HG02623 (cell line): ENCODE measurements at regions not wholly inside any gene's neighbourhood (a gene's known extent, or its start where the extent isn't known, plus 50 kb on each side); places are given as distances from the start of the nearest gene placed in this dataset.

Experiments
- ATAC-seq: cut with Tn5 transposase; IDR thresholded peaks from one replicate; pipeline ENCODE4 v1.9.1; 2021; ENCODE audit warnings: moderate library complexity; ENCODE audit not compliant: unreplicated experiment

DNA sequence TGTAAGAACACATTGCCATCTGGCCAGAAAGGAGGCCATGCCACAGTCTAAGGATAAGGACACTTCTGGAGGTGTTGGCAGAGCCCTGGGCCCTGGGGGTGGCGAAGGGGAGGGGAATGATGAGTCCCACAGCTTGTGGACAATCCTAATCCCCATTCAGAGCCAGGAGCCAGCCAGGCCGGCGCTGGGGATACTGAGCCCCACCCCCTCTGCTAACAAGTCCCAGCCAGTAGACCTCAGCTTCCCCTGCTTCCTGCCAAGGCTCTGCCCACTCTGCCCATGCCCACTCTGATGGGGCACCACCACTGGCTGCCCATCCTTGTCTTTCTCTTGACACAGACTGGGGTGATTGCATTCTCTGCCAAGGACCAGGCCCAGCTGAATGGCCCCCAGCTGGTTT lies 71.9 kb downstream of the NAV1 start:
- ATAC-seq = no peak

DNA sequence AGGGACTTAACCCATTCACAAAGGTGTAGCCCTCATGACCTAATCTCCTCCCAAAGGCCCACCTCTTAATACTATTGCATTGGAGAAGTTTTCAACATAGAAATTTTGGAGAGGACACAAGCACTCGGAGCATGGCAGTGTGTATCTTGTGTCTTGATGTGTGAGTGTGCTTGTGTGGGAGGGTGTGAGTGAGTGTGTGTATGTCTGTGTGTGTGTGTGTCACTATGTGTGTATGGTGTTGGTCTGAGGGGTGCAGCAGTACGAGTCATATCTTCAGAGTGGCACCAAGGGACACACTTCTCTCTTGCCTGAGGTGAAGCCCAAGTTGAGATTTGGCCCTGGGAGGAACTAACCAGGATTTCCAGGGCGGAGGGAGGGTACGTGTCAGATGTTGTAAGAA lies 73.7 kb downstream of the NAV1 start:
- no peak for ATAC-seq

DNA sequence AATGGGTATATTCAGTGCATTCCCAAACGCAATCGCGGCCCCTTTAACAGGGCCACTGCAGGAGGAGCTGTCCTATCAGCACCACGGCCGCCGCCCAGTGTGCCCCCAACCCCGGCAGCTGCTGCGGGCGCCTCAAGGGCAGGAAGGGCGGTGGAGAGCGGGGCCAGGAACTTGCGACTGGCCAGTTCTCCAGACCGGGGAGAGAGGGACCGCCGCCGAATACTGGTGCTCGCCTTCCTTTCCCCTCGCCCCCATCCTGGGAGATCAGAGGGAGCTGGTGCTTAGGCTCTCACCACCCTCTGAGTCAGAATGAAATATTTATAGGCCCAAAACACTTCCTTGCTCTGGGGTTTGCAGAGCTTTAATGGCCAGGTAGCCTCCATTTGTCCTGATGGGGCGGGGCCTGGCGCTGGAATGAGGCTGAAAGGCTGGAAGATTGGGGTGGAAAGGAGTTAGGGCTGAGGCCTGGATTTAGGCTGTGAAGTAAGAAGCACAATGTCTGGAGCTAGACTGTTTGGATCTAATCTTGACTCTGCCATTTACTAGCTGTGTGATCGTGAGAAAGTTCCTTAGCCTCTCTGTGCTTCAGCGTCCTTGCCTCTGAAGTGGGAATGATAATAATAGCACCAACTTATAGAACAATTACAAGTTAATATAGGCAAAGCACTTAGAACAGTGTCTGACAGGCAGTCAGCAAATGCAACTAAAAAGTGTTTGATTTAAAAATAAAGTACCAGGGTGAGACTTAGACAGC lies 75.5 kb downstream of the NAV1 start:
- ATAC-seq = no peak

DNA sequence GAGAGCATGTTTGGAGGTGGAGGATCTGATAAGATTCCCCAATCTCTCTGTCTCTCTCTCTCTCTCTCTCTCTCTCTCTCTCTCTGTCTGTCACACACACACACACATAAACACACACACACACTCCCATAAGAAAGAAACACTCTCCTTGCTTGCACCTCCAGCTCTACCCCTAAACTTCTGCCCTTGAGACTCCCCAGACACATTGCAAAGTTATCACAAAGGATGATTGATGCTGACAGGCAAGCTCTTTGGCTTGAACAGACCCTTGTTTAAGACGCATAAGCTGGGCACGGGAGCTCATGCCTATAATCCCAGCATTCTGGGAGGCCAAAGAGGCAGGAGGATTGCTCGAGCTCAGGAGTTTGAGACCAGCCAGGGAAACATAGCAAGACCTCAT lies 78.2 kb downstream of the NAV1 start:
- no peak for ATAC-seq

DNA sequence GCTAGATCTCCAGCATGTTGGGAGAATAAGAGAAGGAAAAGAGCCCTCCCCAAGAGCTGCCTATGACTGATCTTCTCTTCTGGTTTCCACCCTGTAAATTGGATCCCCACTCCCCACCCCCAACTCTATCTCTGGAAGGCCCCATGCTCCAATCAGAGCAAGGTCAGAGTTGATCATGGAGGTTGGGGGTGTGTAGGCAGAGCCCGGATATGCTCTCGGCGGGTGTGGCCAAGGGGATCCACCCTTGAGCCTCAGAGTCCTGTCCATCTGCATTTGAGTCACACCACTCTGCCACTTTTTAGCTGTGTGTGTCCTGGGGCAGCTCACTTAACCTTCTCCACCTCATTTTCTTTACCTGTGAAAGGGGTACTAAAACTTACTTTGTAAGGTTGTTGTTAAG lies 79.5 kb downstream of the NAV1 start:
- no peak for ATAC-seq

DNA sequence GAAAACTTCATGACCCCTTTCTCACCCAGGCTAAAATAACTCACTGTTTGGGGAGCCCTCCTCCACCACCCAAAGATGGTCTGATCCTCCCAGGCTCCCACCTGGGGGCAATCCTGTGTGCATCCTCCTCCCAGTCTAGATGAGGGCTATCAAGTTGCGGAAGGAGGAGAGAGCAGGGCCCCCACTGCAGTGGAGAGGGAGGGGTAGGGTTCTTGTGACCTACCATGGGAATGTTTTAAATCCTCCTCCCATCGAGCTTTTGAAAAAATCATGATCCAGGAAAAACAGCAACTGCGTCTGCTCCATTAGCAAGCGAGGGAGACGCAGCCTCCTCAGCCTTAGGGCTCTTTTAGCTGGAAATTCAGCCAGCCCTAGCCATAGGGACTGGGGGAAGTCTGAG lies 80.0 kb downstream of the NAV1 start:
- no peak for ATAC-seq

DNA sequence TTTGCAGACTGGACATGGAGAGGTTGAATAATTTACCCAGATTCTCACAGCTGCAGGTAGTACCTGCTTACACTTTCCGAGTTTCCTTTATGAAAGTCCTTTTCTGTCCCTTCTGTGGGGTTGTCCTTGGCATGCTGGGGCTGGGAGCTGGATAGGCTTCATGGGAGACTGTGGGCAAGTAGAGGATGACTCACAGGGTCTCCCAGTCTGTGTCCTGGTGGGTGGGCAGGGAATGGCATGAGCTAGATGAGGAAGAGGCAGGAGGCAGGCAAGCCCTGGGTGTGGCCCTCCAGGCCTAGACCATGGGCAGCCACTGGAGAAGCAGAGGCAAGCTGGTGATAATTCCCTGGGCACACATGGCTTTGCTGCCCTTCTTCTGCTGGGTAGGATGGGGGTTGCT lies 80.6 kb downstream of the NAV1 start:
- ATAC-seq = no peak

DNA sequence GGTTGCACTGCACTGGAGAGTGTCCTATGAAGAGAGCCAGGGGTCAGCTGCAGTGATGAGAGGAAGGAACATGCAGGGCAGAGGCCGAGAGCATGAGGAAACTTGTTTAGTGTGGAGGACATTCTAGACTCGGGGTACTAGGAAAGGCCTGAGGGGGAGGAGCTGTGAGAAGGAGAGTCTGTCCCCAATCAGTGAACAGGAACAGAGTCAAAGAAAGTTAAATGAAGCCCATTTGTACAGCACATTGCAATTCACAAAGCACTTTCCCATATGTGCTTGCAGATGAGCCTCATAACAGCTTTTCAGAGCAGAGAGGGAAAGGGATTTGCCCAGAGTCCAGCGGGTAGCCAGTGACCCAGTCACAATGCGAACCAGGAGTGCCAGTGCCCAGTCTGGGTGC lies 83.4 kb downstream of the NAV1 start:
- ATAC-seq = no peak

DNA sequence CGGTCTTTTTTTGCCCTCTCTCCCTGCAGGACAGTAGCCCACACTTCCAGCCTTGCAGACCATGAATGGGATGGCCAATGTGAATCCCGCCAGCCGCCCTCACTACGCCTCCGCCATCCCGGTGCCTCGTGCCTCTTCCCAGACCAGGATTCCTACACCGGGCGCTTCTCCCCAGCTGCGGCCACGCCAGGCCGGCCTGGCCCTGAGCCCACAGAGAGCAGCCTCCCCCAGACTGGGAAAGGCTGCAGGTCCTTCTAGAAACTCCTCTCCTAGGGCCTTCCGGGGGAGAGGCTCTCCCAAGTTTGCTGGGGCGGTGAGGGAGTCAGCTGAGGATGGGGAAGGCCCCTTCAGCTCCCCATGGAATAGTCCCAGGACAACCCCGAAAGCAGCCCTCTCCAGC lies 83.9 kb downstream of the NAV1 start:
- ATAC-seq = no peak

DNA sequence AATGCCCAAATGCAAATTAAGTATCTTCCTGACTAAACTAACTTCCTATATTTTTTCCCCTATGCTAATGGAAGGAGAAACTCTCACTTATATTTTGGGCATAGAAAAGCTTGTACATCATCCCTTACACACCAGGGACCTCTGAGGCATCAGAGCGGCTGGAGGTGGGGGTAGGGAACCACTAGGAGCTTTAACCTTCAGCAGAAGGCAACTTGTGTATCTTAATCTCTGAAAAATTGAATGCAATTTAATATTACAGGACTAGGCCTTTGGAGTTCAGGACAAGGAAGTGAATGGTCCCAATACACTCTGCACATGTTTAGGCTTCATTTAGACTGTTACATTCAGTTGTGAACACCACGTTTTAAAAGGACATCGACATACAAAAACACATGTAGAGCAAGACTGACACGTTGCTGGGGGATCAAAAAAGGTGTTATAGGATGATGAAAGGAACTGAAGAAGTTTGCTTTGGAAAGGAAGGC lies 85.9 kb downstream of the NAV1 start:
- no peak for ATAC-seq

DNA sequence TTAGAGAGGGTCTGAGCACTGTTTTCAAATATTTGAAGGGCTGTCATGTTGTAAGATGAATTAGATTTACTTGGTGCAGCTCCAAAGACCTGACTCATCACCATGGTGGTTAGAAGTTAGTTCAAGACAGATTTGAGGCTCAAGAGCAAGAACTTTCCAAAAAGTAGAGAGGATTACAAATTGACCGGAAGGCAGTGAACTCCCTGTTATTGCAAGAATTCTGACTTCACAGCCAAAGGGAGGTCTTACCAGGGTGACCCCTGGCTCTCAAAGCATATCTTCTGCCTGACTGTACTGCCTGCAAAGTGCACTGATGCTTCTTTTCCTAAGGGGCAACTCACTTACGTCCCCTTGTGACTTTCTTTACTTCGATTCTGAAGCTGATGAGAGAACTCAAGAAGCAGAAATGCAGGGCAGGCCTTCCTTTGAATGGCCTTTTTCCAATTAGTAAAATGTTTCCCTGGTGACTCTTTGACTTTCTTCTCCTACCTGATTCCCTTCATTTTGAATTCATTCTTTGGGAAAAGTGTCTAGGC lies 86.4 kb downstream of the NAV1 start:
- ATAC-seq = no peak

DNA sequence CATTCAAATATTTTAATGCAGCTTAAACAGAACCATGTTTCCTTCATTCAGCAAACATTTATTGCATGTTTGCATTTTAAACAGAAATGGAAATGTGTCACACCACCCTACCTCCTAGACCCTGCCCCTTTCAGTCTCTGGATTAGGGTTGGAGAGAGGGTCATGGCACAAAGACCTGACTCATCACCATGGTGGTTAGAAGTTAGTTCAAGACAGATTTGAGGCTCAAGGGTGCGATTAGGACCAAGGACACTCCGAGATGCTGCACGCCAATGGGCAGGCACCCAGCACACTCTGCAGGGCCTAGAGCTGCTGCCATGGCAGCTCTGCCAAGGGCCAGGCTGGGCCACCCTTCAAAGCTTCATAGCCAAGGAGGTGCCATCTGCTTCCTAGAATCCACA lies 86.9 kb downstream of the NAV1 start:
- ATAC-seq = no peak

DNA sequence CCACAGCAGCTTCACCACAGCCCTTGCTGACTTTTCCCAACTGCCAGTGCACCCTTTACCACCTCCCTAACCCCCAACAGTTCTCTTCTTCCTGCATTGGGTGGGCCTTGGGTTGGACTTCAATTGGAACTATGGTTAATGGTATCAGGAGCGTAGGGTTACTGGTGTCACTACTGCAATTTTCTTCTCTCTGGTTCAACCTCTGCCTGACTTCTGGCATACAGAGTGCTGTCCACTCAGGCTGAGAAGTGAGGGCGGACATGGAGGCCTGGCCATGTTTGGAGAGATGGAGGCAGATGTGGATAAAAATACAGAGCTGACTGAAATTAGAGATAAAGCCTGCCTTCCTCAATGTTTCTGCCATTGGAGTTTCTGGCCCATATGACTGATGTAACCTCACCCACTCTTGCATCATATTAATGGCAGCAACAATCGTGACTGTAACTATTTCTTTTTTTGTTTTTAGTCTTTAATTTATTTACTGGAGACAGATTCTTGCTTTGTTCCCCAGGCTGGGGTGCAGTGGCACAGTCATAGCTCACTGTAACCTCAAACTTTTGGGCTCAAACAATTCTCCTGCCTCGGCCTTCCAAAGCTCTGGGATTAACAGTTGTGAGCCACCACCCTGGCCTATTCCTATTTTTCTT lies 87.8 kb downstream of the NAV1 start:
- ATAC-seq = no peak

DNA sequence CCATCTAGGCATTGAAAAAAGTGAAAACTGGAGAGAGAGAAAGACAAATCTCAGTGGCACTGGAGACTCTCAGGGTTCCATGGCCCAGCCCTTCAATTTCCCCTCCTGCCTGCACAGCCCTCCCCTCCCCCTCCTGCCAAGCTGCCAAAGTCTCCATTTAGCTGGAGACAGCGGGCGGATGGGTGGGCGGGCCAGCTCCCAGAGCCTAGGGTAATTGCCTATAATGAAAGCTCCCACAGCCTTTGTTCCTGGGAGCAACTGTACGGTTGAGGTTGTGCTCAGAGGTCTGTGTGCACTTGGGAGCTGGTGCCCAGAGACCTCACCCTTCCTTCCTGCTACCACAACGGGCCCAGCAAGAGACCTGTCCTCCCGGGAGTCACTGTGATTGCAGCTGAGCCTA lies 89.6 kb downstream of the NAV1 start:
- ATAC-seq = no peak

DNA sequence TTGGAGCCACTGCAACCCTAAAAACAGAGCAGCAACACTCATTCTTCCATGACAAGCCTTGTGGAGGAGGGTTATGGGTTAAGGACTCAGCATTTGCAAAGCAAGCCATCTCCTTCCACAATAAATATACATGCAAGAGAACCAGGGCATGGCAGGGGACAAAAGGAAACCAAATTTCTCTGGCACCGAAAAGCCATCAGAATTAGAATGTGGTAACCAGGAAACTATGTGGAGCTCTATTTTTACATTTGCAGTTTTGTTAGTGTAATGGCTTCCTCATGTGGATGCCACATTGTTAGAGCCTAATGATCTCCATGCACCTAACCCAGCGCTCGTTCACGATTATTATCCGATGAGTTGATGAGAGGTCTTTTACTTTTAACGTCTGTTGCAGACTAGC lies 91.7 kb downstream of the NAV1 start:
- no peak for ATAC-seq

DNA sequence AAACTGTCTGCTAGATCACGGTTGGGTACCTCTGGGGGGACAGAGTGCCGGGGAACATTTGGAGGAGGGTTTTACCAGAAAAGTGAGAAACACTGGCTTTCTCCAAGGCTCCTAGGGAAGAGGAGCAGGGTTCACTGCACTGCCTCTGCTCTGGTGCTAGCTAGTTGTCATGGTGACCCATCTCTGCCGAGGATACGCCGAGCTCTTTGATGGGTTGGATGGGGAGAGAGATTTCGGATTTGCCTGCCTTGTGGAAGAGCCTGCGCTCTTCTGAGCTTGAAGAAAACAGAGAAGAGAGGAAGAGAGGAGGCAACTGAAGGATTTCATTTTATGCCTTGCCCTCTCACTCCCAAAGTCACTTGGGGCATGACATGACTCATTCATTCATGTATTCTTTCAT lies 92.1 kb downstream of the NAV1 start:
- ATAC-seq = no peak

DNA sequence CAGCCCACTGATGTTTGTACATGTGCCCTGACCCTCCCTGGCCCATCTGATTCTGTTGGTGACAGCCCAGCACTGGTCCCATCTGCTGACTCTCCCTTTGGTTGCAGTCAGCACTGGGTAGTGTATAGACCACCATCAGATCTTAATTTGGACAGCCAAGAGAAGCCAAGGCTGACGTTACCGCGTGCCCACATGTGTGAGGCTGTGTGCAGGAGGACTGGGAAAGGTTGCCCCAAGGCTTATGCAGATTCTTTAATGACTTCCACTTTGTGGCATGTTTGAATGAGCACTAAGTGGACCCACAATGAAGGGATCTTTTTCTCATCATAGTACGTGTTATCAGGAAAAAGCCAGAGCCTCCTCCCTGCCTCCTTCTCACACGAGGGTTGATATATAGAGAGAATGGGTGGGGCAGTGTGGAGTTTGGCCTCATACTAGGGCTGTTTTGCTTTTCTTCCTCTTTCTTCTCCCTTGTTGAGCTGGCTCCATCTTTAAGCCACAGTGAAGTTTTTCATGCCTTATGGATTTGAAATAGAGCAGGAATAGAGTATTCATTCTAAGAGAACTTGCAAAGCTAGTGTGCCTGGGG lies 93.5 kb downstream of the NAV1 start:
- no peak for ATAC-seq

DNA sequence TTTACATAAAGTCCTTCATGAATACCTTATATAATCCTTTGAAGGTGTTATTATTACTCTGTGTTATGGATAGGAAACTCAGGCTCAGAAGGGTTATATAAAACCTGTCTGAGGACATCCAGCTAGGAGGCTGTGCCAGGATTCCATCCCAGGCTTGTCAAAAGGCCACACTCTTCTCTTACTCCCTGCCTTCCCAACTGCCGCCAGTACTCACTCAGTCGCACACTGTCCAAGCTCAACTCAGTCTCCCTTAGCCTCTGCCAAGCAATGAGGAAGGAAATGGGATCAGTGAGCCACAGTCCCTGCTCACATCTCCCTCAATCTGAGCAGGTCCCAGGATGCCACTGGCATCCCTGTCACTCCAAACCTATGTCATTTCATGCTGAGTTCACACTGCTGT lies 94.4 kb downstream of the NAV1 start:
- ATAC-seq = no peak

DNA sequence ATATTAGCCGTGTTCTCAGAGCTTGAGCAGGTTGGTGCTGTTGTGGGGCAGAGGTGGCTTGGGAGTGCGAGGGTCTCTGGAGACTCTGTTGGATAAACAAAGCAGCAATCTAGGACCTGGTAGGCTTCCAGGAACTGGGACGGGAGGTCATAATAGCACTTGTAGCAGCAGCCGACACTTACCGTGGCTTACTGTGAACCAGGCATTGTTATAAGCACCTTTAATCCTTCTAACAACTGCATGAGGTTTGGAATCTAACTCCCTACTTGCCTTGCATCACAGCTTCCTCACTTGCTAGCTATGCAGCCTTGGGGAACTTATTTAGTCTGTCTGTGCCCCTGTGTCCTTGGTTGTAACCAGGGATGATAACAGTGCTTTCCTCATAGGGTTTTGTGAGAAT lies 94.9 kb downstream of the NAV1 start:
- ATAC-seq = no peak

DNA sequence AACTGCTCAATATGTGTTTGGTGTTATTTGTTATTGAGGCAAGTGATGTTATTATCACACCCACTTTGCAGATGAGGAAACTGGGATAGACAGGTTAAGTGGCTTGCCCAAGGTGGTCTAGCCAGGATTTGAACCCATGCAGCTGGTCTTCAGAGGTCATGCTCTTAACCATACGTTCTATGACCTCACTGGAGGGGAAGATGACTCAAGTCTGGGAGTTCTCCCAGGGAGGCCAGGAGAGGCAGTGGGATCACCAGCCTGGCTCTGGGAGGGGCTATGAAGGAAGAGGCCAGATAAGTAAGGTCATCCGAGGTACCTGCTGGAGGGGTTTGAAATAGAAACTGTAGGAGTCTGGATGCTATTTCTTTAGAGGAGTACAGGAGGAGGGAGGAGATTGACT lies 95.3 kb downstream of the NAV1 start:
- no peak for ATAC-seq

DNA sequence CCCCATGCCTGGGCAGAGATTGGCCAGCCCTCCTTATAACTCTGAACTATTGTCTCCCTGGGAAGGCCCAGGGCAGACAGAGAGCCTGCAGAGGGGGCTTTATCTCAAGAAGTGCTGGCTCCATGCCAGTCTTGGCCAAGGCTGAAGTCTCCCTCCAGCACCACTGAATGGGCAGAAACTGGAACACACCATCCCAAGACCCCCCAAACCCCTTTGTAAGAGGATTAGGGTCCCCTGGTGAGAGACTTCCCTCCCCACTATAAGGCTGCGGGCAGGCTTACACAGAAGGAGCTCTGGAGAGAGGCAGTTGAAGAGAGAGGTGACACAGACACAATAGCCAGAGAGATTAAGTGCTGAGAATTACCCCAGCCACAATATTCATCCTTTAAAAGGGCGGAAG lies 97.2 kb downstream of the NAV1 start:
- no peak for ATAC-seq

DNA sequence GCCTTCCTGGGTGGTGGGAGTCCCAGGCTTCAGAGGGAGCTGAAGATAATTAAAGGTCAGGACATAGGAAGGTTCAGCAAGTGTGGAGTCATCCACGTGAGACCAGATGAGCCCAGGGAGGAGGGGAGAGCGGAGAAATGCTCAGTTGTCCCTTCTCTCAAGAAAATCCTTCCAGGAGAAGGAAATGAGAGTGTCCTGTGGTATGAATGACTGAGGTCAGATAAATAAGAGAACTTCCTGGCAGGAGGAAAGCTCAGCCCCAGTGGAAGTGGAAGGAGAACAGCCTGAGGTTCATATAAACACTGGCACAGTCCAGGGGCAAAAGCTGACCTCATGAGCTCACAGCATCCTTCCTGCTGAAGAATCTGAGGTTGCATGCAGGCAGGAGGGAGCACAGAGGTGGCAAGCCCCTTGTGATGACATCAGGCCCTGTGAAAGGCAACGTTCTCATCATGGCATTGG lies 97.6 kb downstream of the NAV1 start:
- no peak for ATAC-seq
